ENCODE measurements at regions not wholly inside any gene's neighbourhood (a gene's known extent, or its start where the extent isn't known, plus 50 kb on each side); places are given as distances from the start of the nearest gene placed in this dataset.

DNA sequence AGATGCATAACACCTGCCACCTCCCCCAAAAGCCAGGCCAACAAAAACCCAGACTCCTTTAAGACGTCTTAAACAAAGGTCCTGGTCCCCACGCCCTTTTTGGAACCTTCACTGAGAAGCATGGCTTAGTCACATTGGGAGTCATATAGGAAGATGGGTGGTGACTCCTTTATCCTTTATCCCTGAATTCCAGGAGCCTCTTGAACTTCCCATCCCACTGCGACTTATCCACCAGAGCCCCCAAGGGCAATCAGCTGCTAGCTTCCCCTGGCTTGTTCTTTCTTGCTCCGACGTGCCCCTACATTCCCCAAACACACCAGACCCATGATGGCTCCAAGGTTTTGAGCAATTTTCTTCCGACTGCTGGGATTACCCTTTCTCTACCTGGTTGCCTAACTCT is 567.0 kb upstream of the CADM1 start:
- Histone ChIP-seq H3K9me3 (ENCODE audit: control insufficient read depth, insufficient read depth, low read length) (no peaks in the 10 kb centered on the region), H3K27ac (ENCODE audit: low read length) (no peak overlapping the region), H3K4me3 (ENCODE audit: low read length) (no peak overlapping the region), H3K27me3 (ENCODE audit: control insufficient read depth, insufficient read depth, low read length) (no peaks in the 10 kb centered on the region), H3K4me1 (ENCODE audit: control insufficient read depth, insufficient read depth, low read length) (no peaks in the 10 kb centered on the region), H3K36me3 (ENCODE audit: control insufficient read depth, insufficient read depth, low read length) (no peaks in the 10 kb centered on the region)
- H3K27ac Mint-ChIP-seq = no peak overlapping the region
- no peak overlapping the region for H3K4me3 Mint-ChIP-seq
- H3K4me1 Mint-ChIP-seq = peaks cover 4% of the 10 kb centered on the region in 2 donors
- H3K9me3 Mint-ChIP-seq = no peaks in the 10 kb centered on the region
- TF ChIP-seq, protein P1, sequence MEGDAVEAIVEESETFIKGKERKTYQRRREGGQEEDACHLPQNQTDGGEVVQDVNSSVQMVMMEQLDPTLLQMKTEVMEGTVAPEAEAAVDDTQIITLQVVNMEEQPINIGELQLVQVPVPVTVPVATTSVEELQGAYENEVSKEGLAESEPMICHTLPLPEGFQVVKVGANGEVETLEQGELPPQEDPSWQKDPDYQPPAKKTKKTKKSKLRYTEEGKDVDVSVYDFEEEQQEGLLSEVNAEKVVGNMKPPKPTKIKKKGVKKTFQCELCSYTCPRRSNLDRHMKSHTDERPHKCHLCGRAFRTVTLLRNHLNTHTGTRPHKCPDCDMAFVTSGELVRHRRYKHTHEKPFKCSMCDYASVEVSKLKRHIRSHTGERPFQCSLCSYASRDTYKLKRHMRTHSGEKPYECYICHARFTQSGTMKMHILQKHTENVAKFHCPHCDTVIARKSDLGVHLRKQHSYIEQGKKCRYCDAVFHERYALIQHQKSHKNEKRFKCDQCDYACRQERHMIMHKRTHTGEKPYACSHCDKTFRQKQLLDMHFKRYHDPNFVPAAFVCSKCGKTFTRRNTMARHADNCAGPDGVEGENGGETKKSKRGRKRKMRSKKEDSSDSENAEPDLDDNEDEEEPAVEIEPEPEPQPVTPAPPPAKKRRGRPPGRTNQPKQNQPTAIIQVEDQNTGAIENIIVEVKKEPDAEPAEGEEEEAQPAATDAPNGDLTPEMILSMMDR (IDR thresholded peaks at IDR 0.05) = no peak
- H3K27me3 Mint-ChIP-seq (ENCODE audit: low read depth in 2 of 2) = peaks cover 8 to 13% of the 10 kb centered on the region in 2 donors
- intact Hi-C loops (cut with micrococcal nuclease) = no loop called here
- no peak for DNase-seq
- no peaks in the 10 kb centered on the region for H3K36me3 Mint-ChIP-seq
- 93% methylated on average over 6 of the region's 6 CpGs for WGBS (ENCODE audit: insufficient coverage)
- no peak for ATAC-seq

DNA sequence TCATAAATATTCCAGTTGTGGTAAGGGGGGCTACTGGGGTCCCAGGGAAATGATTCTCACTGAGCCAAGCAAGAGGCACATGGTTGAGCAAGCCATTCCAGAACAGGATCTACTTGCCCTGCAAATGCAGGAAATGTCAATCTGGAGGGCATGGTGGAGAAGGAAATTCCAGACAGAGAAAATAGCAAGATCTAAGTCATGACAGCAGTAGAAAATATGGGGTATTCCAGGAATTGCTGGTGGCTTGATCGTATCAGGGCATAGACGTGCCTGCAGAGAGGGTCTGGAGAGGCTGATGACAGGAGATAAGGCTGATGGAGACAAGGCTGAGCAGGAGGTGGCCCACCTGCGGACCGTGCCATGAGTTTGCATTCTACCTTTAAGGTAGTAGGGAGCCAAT is 566.3 kb upstream of the CADM1 start:
- H3K27ac Mint-ChIP-seq = no peak overlapping the region
- H3K36me3 Mint-ChIP-seq = no peaks in the 10 kb centered on the region
- Histone ChIP-seq H3K27me3 (ENCODE audit: control insufficient read depth, insufficient read depth, low read length) (no peaks in the 10 kb centered on the region), H3K4me3 (ENCODE audit: low read length) (no peak overlapping the region), H3K4me1 (ENCODE audit: control insufficient read depth, insufficient read depth, low read length) (no peaks in the 10 kb centered on the region), H3K36me3 (ENCODE audit: control insufficient read depth, insufficient read depth, low read length) (no peaks in the 10 kb centered on the region), H3K27ac (ENCODE audit: low read length) (no peak overlapping the region), H3K9me3 (ENCODE audit: control insufficient read depth, insufficient read depth, low read length) (no peaks in the 10 kb centered on the region)
- H3K9me3 Mint-ChIP-seq = no peaks in the 10 kb centered on the region
- peaks cover 11 to 12% of the 10 kb centered on the region in 2 donors for H3K4me1 Mint-ChIP-seq
- DNase-seq = no peak
- H3K27me3 Mint-ChIP-seq (ENCODE audit: low read depth in 2 of 2) = peaks cover 8 to 13% of the 10 kb centered on the region in 2 donors
- intact Hi-C loops (cut with micrococcal nuclease) = no loop called here
- no peak overlapping the region for H3K4me3 Mint-ChIP-seq
- no peak for ATAC-seq
- TF ChIP-seq, protein P1 (IDR thresholded peaks at IDR 0.05) = no peak
- WGBS (ENCODE audit: insufficient coverage) = 18% methylated on average over 4 of the region's 4 CpGs

DNA sequence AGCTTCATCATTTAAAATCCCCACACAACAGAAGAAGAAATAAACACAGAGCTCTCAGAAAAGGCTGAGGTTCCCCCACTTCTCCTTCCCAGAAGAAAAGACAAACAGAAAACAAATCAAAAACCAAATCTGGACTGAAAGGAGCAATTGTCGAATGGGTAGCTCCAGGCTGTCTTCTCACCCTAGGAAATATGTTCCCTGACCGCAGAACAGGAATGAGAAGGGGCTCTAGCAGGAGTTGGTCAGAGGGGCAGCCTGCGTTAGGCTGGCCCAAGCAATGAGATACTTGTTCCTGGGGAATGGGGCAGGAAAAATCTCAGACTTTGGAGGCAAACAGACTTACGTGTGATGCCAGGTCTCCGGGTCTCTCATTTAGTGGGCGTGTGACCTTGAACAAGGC is 562.6 kb upstream of the CADM1 start:
- Mint-ChIP-seq H3K9me3 (no peaks in the 10 kb centered on the region), H3K27ac (no peak overlapping the region), H3K27me3 (ENCODE audit: low read depth in 2 of 2) (peaks cover 7 to 15% of the 10 kb centered on the region in 2 donors), H3K36me3 (no peaks in the 10 kb centered on the region), H3K4me3 (no peak overlapping the region), H3K4me1 (peaks cover 11 to 12% of the 10 kb centered on the region in 2 donors)
- no peaks in the 10 kb centered on the region for H3K9me3 ChIP-seq (ENCODE audit: control insufficient read depth, insufficient read depth, low read length)
- ATAC-seq (no peak), DNase-seq (no peak)
- H3K4me1 ChIP-seq (ENCODE audit: control insufficient read depth, insufficient read depth, low read length) = no peaks in the 10 kb centered on the region
- no peaks in the 10 kb centered on the region for H3K27me3 ChIP-seq (ENCODE audit: control insufficient read depth, insufficient read depth, low read length)
- TF ChIP-seq, protein P1 (IDR thresholded peaks at IDR 0.05) = no peak
- H3K36me3 ChIP-seq (ENCODE audit: control insufficient read depth, insufficient read depth, low read length) = no peaks in the 10 kb centered on the region
- 88% methylated on average over 6 of the region's 6 CpGs for WGBS (ENCODE audit: insufficient coverage)
- no peak overlapping the region for H3K27ac ChIP-seq (ENCODE audit: low read length)
- intact Hi-C loops (cut with micrococcal nuclease) = no loop called here
- no peak overlapping the region for H3K4me3 ChIP-seq (ENCODE audit: low read length)

DNA sequence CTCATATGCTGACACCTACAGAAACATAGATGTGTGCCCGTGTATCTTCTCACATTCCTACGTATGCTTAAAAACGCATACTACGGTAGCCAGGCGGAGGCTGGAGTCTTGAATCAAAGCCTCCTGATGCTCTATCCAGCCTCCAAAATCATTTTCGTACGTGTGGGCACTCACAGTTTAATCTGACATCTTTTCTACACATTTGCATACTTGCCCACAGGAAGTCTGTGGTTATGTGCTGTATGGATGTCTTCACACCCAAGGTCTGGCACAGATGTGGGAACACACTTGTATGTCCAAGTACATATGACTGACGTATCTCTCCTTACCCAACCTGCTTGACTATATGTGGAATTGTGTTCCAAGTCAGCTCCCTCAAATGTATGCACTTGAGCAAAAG is 561.8 kb upstream of the CADM1 start:
- Histone ChIP-seq H3K4me3 (ENCODE audit: low read length) (no peak overlapping the region), H3K4me1 (ENCODE audit: control insufficient read depth, insufficient read depth, low read length) (no peaks in the 10 kb centered on the region), H3K27me3 (ENCODE audit: control insufficient read depth, insufficient read depth, low read length) (no peaks in the 10 kb centered on the region), H3K36me3 (ENCODE audit: control insufficient read depth, insufficient read depth, low read length) (no peaks in the 10 kb centered on the region), H3K9me3 (ENCODE audit: control insufficient read depth, insufficient read depth, low read length) (no peaks in the 10 kb centered on the region), H3K27ac (ENCODE audit: low read length) (no peak overlapping the region)
- intact Hi-C loops (cut with micrococcal nuclease) = no loop called here
- Mint-ChIP-seq H3K36me3 (no peaks in the 10 kb centered on the region), H3K4me1 (peaks cover 11 to 12% of the 10 kb centered on the region in 2 donors), H3K4me3 (no peak overlapping the region), H3K27ac (no peak overlapping the region), H3K9me3 (no peaks in the 10 kb centered on the region), H3K27me3 (ENCODE audit: low read depth in 2 of 2) (peaks cover 3 to 15% of the 10 kb centered on the region in 2 donors)
- 59% methylated on average over 8 of the region's 8 CpGs for WGBS (ENCODE audit: insufficient coverage)
- DNase-seq (no peak), ATAC-seq (no peak)
- TF ChIP-seq, protein P1 (IDR thresholded peaks at IDR 0.05) = no peak
